MCF 10A (cell line): ENCODE measurements at regions not wholly inside any gene's neighbourhood (a gene's known extent, or its start where the extent isn't known, plus 50 kb on each side); places are given as distances from the start of the nearest gene placed in this dataset.
"Not testable (repeated sequence)": the region's sequence is repeated elsewhere in the genome, so short reads cannot be mapped to it uniquely, and the experiment has no call there.

ENCODE experiments used
- BruUV-seq: library from RNA; stranded (reverse); fragments of 400-500 nt; replicated peaks from 2 replicates; lab custom pipeline; 2021; lab: Mats Ljungman, UMichigan
- CTCF ChIA-PET: fragments of 300-600 bp; sonication (Branson Sonifier 250); formaldehyde crosslinking; extraction: SDS; loops from one replicate; lab custom pipeline; 2021; ENCODE audit warnings: antibody characterized with exemption, inconsistent platforms; lab: Yijun Ruan, JAX
- POLR2A ChIA-PET: fragments of 300-600, 350-650 bp; sonication (Branson Sonifier 250); formaldehyde crosslinking; extraction: SDS; loops from one replicate; lab custom pipeline; 2020; ENCODE audit warnings: antibody characterized with exemption, inconsistent platforms; lab: Yijun Ruan, JAX
- DNase-seq: peaks from one replicate; pipeline ENCODE4 v3.0.0-alpha.2; 2018; ENCODE audit not compliant: unreplicated experiment
- H3K27ac Mint-ChIP-seq: one replicate; pipeline ENCODE4 v1.8.0; 2022; ENCODE audit warnings: mild to moderate bottlenecking, low read depth, mixed read lengths; ENCODE audit not compliant: unreplicated experiment
- H3K27me3 Mint-ChIP-seq: one replicate; pipeline ENCODE4 v1.8.0; 2022; ENCODE audit warnings: mixed read lengths; ENCODE audit not compliant: insufficient read depth, unreplicated experiment
- H3K36me3 Mint-ChIP-seq: one replicate; pipeline ENCODE4 v1.8.0; 2022; ENCODE audit warnings: mild to moderate bottlenecking, moderate library complexity, mixed read lengths; ENCODE audit not compliant: insufficient read depth, unreplicated experiment
- H3K4me1 Mint-ChIP-seq: one replicate; pipeline ENCODE4 v1.8.0; 2022; ENCODE audit warnings: mixed read lengths; ENCODE audit not compliant: insufficient read depth, unreplicated experiment
- H3K4me3 Mint-ChIP-seq: one replicate; pipeline ENCODE4 v1.8.0; 2022; ENCODE audit warnings: mild to moderate bottlenecking, moderate library complexity, mixed read lengths; ENCODE audit not compliant: unreplicated experiment
- H3K9me3 Mint-ChIP-seq: one replicate; pipeline ENCODE4 v1.8.0; 2022; ENCODE audit warnings: mixed read lengths; ENCODE audit not compliant: unreplicated experiment
- CTCF ChIP-seq: fragments of 200-600 bp; IDR thresholded peaks from one replicate; pipeline ENCODE4 v1.8.0; 2022; ENCODE audit warnings: antibody characterized with exemption, mild to moderate bottlenecking; ENCODE audit not compliant: unreplicated experiment
- intact Hi-C: fragments of 100-400 bp; cut with micrococcal nuclease; formaldehyde crosslinking; loops from 2 replicates; pipeline ENCODE4 v1.14.1; 2022

GRCh38 chr3:17872457-17872856, 130.0 kb upstream of the TBC1D5 start:
- H3K9me3 Mint-ChIP-seq, result no peaks in the 10 kb centered on the region
- DNase-seq, result no peak
- TF ChIP-seq CTCF, result no peak
- H3K4me1 Mint-ChIP-seq, result no peaks in the 10 kb centered on the region
- no peak overlapping the region for H3K4me3 Mint-ChIP-seq
- no TSS peak for BruUV-seq
- POLR2A ChIA-PET, result no interaction called here
- no peaks in the 10 kb centered on the region for H3K27me3 Mint-ChIP-seq
- no peak overlapping the region for H3K27ac Mint-ChIP-seq
- intact Hi-C loops, result no loop called here
- H3K36me3 Mint-ChIP-seq, result no peaks in the 10 kb centered on the region
- CTCF ChIA-PET, result no interaction called here

- H3K9me3 Mint-ChIP-seq, result peaks cover 11% of the 10 kb centered on the region
- H3K36me3 Mint-ChIP-seq, result no peaks in the 10 kb centered on the region
- no peak for DNase-seq
- no peaks in the 10 kb centered on the region for H3K4me1 Mint-ChIP-seq
- intact Hi-C loops, result no loop called here
- H3K27me3 Mint-ChIP-seq, result no peaks in the 10 kb centered on the region
- POLR2A ChIA-PET, result no interaction called here
- TF ChIP-seq CTCF, result no peak
- no TSS peak for BruUV-seq
- CTCF ChIA-PET, result no interaction called here
- no peak overlapping the region for H3K27ac Mint-ChIP-seq
- no peak overlapping the region for H3K4me3 Mint-ChIP-seq
These were observed 123.2 kb upstream of the TBC1D5 start for GRCh38 chr3:17865631-17866030.

- Mint-ChIP-seq H3K36me3 (no peaks in the 10 kb centered on the region), H3K27ac (no peak overlapping the region), H3K4me1 (no peaks in the 10 kb centered on the region), H3K9me3 (peaks cover 16% of the 10 kb centered on the region), H3K4me3 (no peak overlapping the region), H3K27me3 (peaks cover 7% of the 10 kb centered on the region)
- ChIA-PET CTCF (no interaction called here), POLR2A (no interaction called here)
- no peak for DNase-seq
- TF ChIP-seq CTCF, result no peak
- no TSS peak for BruUV-seq
- intact Hi-C loops, result no loop called here
These were observed 119.0 kb upstream of the TBC1D5 start for GRCh38 chr3:17861476-17861875.

- BruUV-seq, H3K36me3 Mint-ChIP-seq, H3K27ac Mint-ChIP-seq: not testable (repeated sequence)
These were observed 118.5 kb upstream of the TBC1D5 start for GRCh38 chr3:17860840-17861471.

GRCh38 chr3:17852217-17852616, 109.8 kb upstream of the TBC1D5 start:
- ChIA-PET CTCF (interaction anchor here (4.1 kb wide), 1 partner anchor 11 kb away, joined by 25 read pairs; no protein-coding TSS in a partner anchor), POLR2A (interaction anchor here (0.6 kb wide), 1 partner anchor 25 kb away, joined by 4 read pairs; no protein-coding TSS in a partner anchor)
- BruUV-seq, result no TSS peak
- H3K27me3 Mint-ChIP-seq, result peaks cover 23% of the 10 kb centered on the region
- peaks cover 8% of the 10 kb centered on the region for H3K9me3 Mint-ChIP-seq
- no peak for TF ChIP-seq CTCF
- no peaks in the 10 kb centered on the region for H3K4me1 Mint-ChIP-seq
- DNase-seq, result no peak
- H3K36me3 Mint-ChIP-seq, result no peaks in the 10 kb centered on the region
- no peak overlapping the region for H3K27ac Mint-ChIP-seq
- intact Hi-C loops, result no loop called here
- H3K4me3 Mint-ChIP-seq, result no peak overlapping the region

More at GRCh38 chr3:17860840-17861471, 118.5 kb upstream of the TBC1D5 start:
- intact Hi-C loops, H3K4me1 Mint-ChIP-seq, H3K4me3 Mint-ChIP-seq, CTCF ChIA-PET, POLR2A ChIA-PET, DNase-seq: not testable (repeated sequence)
- Mint-ChIP-seq H3K27me3 (peaks cover 12% of the 10 kb centered on the region), H3K9me3 (peaks cover 19% of the 10 kb centered on the region)
